Amniotic stem cell (primary cell): ENCODE measurements at regions not wholly inside any gene's neighbourhood (a gene's known extent, or its start where the extent isn't known, plus 50 kb on each side); places are given as distances from the start of the nearest gene placed in this dataset.

Experiments
- DNase-seq: peaks from one replicate; lab custom pipeline; 2025; lab: John Stamatoyannopoulos, UW

DNA sequence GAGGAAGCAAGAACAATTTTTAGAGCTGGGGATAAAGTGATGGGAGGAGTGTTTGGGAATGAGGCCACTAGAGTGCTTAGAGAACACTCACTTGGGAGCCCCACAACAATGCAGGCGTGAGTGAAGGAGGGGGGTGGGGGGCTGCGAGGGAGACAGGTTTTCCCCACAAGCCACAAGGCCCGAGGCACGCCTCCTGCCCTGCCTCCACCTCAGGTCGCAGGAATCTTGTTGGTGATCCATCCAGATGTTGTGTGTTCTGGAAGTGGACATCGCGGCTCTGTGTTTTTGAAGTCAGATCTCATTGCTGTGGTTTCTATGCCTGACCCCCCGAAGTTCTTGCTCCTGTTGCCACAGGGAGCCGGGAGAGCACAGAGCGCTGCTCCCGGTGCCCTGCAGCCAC is 178.0 kb upstream of the BMPER start:
- no peak for DNase-seq

DNA sequence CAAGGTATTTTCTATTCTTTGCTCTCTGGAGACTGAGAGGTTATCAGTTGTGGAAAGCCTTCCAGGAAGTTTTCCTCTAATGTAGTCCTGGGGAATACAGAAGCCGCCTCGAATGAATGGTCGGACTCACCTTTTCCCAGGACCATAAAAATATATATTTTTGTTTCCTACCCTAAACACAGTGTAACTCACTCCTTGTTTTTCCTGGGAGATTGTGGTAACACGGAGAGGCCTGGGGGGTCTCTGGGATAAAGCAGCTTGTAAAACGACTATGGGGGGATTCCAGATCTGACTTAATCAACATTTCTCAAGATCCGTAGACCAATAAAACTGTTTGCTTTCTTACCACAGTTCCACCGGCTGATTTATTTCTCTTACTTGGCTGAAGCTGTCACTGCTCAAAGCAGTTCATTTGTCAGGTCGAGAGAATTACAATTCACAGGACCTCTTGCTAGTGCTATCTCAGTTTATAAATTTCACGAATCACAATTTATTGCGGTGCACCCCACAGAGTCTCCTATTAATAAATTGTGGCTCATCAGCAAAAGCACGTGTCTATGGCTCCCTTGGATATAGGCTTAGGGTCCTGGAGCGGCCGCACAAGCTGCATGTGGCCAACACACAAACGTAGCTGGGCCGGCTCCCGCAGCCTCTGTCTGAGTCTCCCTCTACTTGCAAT is 176.3 kb upstream of the BMPER start:
- DNase-seq: no peak

GRCh38 chr7:33729726-33730125 is 175.6 kb upstream of the BMPER start:
- DNase-seq: no peak

GRCh38 chr7:33730958-33731357 is 174.4 kb upstream of the BMPER start:
- DNase-seq: no peak

- no peak for DNase-seq
Observed at GRCh38 chr7:33731912-33732311, 173.4 kb upstream of the BMPER start.

DNA sequence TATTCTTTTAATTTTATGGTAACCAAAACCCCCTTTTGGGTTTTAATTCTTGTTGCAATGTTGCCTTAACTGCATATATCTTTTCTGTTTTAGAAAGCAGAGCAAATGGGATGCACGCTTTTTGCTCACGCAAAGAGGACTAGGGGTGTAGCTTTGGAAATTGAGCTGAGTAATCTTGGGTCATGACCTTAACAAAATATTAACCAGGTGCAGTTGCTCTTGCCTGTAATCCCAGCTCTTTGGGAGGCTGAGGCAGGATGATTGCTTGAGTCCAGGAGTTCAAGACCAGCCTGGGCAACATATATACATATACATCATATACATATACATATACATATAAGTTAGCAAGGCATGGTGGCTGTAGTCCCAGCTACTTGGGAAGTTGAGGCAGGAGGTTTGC is 172.9 kb upstream of the BMPER start:
- DNase-seq: no peak

DNA sequence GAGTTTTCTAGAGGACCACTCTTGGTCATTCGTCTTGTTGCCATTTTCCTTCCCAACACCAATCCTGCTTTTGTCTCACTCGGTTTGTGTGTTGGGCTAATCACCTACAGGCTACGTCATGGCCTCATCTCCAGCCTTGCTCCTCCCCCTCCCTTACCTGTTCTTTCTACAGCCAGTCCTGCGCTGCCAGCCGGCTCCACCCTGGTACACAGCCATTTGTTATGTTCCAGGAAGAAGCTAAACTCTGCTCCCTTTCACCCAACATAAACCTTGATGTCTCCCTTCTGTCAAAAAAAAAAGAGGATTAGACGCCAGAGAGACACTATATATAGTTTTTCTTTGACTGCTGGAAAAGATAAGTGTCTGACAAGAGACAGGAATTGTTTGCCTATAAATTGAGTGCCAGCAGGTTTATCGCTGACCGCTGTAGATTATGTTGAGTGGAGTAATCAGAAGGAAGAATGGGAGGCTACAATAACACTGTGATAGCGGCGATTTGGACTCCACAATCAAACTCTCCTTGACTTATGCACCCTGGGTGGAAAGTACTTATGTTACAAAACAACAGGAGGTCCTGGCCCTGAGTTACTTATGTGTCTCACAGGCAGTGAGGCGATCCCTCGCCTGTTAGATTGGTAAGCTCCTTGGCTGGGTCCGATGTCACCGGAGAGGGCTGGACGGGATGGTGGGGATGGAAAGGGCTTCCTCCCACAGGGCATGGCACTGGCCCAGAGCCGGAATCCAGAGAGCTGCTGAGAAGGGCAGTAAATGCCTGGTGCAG is 171.3 kb upstream of the BMPER start:
- DNase-seq: no peak

GRCh38 chr7:33735403-33735802 is 169.9 kb upstream of the BMPER start:
- no peak for DNase-seq

- DNase-seq: no peak
Observed at GRCh38 chr7:33736521-33737221, 168.7 kb upstream of the BMPER start.

DNA sequence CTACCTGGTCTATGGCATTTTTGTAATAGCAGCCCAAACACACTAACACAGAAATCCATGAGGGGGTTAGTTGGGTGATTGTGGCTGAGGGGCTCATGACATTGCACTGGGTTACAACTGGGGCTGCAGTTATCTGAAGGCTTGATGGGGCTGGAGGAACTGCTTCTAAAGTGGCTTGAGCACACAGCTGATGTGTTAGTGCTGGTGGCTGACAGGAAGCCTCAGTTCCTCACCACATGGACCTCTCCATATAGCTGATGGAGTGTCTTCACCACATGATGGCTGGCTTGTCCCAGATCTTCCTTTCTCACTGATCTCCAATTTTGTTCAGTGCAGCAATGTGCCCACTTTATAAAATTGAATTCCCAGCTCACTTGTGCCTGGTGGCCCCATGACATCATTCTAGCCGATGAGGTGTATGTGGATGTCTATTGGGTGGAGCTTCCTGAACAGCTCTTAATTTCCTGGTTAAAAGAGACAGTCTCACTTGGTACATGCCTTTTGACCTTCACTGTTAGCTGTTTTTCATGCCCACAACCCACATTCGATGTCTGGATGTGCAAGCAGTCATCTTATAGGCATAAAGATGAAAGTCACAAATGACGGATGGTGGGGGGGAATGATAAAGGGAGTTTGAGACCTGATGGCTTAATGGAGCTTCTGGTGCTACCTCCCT is 166.9 kb upstream of the BMPER start:
- no peak for DNase-seq

DNA sequence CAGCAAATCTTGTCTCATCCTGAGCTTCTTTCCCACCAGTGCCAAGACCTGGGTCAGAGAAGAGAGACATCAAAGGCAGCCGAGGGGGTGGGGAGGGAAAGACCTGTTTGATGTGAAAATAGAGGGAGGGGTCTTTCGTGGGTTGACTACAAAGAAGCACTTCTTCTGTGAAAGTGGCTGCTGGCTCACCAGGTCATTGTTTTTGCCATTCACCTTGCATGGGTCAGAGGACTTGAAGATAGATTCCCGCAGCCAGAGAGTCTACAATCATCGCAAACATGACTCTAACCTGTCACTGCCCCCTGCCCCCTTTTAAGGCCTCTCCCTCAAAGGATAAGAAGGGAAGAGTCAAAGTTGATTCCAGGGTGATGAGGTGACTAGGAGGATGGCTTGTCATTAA is 166.1 kb upstream of the BMPER start:
- no peak for DNase-seq

GRCh38 chr7:33742521-33742920 is 162.8 kb upstream of the BMPER start:
- DNase-seq: no peak

DNA sequence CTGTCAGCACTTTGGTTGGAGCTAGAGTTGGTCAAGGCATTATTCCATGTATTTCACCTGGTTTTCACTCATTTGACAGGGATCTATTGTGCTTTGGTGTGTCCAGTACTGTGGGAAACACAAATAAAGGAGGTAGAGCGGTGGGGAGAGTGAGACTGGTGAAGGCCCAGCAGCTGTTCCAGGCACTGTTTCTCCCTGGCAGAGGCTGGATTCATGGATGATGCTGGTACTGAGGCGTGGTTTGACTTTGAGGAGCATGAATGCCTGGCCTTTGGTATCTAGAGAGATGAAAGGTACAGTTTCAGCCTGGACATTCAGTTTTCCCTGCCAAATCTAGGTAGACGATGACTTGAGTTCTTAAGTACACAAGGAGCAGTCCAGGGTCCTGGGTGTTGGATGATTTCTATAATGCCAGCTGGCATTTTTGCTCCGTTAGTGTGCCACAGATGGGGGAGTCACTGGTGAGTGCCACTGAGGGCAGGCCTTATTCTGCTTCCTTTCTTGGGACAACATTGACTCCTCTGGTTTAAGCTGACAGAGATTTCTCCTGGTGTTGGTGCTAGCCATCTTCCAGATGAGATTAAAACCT is 162.2 kb upstream of the BMPER start:
- DNase-seq: no peak

- DNase-seq: no peak
Observed at GRCh38 chr7:33743594-33743993, 161.7 kb upstream of the BMPER start.

- no peak for DNase-seq
Observed at GRCh38 chr7:33744293-33745075, 160.9 kb upstream of the BMPER start.

DNA sequence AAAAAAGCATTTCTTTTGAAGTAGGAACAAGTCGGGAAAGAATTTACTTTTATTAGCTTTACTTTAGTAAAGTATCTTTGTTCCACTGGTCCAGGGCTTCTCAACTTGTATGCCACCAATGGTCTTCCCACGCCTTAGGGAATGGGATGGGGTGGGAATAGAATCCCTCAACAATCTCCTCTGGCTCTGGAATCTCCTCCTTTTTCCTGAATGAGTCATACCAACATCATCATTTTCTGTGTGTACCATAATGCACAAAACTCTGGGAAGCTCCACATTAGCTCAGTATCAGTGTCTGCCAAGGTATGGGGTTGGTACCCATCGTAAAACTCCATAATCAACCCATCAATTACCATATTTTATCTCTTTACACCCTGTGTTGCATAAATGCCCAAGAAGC is 159.4 kb upstream of the BMPER start:
- DNase-seq: no peak

GRCh38 chr7:33748793-33749192 is 156.5 kb upstream of the BMPER start:
- DNase-seq: no peak

DNA sequence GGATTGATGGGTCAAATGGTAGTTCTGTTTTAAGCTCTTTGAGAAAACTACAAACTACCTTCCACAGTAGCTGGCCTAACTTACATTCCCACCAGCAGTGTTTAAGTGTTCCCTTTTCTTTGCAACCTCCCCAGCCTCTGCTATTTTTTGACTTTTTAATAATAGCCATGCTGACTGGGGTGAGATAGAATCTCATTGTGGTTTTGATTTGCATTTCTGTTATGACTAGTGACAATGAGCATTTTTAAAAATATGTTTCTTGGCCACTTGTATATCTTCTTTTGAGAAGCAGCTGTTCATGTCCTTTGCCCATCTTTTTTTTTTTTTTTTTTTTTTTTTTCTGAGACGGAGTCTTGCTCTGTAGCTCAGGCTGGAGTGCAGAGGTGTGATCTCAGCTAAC is 155.2 kb upstream of the BMPER start:
- DNase-seq: no peak

DNA sequence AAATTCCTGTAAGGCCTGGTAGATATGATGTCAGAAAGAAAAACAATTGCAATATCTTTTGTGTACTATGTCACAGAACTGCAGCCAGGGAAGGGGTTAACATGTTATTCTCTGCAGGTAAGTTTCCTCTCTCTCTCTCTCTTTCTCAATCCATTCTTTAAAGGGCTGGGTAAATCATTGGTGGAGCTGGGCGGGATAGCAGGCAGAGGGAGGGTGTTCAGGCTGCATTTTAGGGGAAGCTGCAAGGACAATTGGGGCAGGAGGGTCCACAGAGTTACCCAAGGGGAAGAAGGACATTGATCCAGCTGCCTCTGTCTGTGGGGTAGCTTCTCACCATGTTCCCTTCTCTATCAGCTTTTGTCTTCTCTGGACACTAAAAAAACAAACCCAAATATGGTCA is 153.9 kb upstream of the BMPER start:
- no peak for DNase-seq

DNA sequence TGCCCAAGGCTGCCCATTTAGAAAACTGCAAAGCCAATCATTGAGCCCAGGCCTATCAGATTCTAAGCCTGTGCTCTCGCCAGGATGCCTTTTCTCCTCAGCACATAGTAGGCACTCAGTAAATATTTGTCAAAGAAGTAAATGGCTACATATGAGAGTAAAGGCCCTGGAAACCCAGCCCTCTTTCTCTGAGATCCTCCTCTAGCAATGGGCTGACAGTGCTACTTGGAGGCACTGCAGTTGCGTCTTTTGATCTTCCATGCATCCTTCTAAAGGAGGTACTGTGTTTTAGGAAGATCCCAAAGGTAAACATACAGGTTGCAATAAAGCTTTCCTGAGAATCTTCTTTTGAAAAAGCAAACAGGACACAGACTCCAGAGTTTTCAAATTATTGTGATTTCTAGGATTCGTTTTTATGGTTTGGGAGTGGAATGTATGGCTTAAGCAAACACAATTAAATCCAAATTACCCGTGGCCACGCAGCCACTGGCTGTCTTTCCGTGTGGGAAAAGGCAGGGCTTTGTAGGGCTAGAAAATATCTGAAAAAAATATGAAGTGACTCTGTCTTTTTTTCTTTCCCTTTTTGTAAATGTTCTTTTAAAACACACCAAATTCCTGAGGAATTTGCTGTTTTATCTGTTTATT is 151.3 kb upstream of the BMPER start:
- DNase-seq: no peak
